Stomach (tissue), 4 donors: ENCODE measurements at regions not wholly inside any gene's neighbourhood (a gene's known extent, or its start where the extent isn't known, plus 50 kb on each side); places are given as distances from the start of the nearest gene placed in this dataset.

Experiments used
- CTCF ChIP-seq, 7 experiments: fragments of 450-650 bp in 4 of 7; fragments of 200-600 bp in 3 of 7; sonication (generic) in 3 of 7; IDR thresholded peaks; one replicate each; pipeline ENCODE4 v1.5.1; 2016 to 2019; ENCODE audit warnings: antibody characterized with exemption in 7 of 7, control low read depth in 2 of 7, mild to moderate bottlenecking in 1 of 7
- POLR2A ChIP-seq, 4 donors: fragments of 450-650 bp; IDR thresholded peaks; one replicate each; pipeline ENCODE4 v1.6.1; 2016; ENCODE audit warnings: antibody characterized with exemption in 4 of 4, control low read depth in 2 of 4, mild to moderate bottlenecking in 1 of 4, moderate library complexity in 1 of 4

DNA sequence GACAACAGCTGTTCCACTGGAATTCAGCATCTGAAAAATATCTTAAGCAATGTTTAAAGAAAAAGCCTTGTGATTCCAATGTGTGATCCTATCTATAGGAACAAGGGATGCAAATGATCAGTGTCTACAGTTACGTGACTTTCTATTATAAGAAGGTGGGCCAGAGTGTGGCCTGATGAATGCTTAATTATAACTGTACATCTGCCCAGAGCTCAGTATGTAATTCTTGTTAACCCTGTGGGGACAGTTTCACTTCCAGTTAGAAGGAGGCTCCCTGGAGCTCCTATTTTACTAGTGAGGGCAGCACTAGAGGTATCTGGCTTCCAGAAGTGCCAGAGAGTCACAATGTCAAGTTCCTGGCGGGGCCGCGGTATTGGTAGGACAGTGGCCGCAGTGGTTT is 288.5 kb downstream of the USP46 start:
- TF ChIP-seq CTCF (IDR thresholded peaks at IDR 0.05): no peak
- no peak for TF ChIP-seq POLR2A (IDR thresholded peaks at IDR 0.05)
